Stimulated activated CD8-positive, alpha-beta memory T cell treated with anti-CD3 and anti-CD28 coated beads, Interleukin-15, amount 100 ng/mL, for 24 hours (primary cell): ENCODE measurements at regions not wholly inside any gene's neighbourhood (a gene's known extent, or its start where the extent isn't known, plus 50 kb on each side); places are given as distances from the start of the nearest gene placed in this dataset.
"Not testable (repeated sequence)": the region's sequence is repeated elsewhere in the genome, so short reads cannot be mapped to it uniquely, and the experiment has no call there.

Experiments used
- DNase-seq: peaks from one replicate; pipeline ENCODE4 v3.0.0-alpha.2; 2020; ENCODE audit warnings: low read depth

DNA sequence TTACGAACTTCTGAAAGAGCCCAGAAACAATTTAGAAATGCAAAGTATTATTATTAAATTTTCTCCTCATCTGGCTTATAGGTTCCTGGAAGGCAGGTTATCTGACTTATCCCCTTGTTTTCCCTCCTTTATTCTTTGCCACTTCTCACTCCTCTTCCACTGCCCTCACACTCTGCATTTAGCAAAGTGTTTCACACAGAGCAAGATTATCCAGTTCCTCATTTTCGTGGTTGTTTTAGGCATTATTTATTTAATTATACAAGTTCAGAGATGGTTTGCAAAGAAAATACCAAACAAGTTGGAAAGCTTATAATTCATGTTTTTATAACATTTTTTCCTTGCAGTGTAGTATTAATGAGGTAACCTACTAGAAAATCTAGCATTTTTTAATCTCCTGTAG lies 544.9 kb downstream of the NSUN3 start:
- no peak for DNase-seq

DNA sequence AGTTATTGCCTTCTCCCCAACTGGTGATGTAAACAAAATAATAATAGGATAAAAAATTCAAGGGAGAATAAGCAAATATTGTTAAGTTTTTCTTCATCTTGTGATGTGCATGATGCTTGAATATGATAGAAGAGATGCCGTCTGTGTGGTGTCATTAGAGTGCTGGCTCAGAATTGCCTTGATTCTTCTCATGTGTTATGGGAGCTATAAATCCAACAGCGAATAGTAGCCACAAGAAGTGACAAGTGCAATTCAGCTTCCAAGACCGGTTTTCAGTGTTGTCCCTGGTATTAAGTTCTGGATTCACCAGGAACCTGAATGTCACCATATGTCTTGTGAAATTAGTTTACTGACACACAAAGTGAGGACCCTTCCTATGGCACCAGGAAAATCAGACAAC lies 547.0 kb downstream of the NSUN3 start:
- no peak for DNase-seq

DNA sequence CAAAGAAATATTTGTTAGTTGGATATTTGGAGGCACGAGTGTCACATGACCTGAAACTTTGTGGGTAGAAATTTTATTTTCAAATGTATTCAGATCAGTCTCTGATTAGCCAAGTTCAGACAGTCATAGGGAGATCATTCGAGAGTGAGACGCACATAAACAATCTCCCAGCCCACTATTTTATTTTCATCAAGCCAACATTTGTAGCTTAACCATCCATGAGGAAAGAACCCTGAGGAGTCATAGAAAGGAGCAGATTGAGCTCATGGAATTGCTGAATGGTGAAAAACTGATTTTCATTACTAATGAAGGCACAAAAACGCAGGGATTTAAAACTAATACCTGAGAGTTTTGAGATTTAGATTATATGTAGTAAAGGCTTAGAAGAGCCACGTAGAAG lies 548.7 kb downstream of the NSUN3 start:
- no peak for DNase-seq

DNA sequence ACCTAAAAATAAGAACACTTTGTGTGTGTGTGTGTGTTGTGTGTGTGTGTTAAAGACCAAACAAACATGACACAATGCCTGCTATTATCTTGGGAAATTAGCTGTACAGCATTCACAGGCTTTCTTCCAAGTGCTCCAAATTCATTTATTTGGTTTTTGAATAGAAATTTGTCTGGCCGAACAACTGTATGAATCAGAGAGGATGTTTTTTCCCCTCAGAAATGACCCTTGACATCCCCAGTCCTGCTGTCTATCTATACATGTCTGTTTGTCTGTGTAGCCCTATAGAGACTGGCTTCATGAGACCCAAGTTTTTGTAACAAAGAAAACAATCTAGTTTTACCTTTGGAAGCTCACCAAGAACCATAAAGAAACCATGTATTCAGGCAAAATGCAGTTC lies 549.8 kb downstream of the NSUN3 start:
- no peak for DNase-seq

DNA sequence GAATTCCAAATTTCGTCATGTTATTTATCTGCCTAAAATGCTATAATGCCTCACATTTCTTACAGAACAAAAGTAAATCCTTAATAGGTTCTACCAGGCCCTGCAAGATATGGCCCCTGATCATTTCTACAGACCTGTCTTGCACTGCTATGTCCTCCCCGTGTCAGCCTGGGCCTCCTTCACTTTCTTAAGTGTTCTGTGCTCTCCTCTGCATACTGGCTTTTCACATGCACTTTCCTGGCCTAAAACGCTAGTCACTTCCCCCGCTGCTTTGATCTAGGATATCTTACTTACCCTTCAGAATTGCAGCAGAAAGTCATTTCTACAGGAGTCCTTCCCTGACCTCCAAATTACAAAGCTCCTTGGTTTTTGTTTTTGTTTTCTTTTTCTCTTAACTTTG lies 551.3 kb downstream of the NSUN3 start:
- no peak for DNase-seq

DNA sequence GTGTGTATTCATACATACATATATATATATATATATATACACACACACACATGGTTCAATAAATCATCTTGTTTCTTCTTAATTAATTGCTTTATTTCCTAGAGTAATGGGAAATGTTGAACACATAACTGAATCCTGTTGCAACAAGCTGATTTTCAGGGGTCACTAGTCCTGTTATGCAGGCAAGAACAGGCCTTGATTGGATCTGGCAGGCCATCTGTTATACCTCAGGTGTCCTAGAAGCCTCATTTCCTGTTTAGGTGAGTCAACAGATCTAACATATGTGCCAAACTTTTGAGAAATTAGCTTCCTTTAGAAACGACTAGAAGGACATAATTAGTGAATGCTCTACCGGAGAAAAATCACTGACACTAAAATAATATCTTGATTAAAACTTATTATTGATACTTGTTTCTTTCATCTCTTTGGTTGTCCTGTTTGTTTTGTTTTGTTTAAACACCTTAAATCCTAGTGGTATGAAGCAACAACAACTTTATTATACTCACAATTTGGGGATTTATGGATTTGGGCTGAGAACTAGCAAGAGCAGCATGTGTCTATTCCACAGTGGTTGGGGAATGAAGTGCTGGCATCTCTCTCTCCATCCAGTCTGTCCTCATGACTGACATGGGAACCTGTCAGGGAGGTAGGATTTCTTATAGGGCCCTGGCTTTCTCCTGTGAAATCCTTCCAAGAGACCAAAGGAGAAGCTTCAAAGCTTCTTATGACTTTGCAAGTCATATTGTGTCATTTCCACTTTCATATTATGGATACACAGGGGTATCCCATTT lies 552.6 kb downstream of the NSUN3 start:
- no peak for DNase-seq

DNA sequence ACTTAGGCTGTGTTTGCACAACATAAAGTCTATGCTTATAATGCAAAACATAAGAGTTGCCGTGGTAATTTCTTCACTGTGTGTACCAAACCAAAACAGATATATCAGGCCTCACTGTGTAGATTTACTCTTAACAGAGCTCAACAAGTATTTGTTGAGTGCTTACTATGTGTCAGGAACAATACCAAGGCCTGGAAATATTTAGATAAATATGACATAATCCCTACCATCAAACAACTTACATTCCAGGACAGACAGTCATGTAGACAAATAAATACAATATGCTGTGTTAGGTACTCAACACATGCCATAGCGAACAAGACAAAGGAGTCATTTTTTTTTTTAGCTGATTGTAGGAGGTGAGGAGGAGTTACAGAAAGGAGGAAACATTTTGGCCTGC lies 554.0 kb downstream of the NSUN3 start:
- DNase-seq, result no peak

DNA sequence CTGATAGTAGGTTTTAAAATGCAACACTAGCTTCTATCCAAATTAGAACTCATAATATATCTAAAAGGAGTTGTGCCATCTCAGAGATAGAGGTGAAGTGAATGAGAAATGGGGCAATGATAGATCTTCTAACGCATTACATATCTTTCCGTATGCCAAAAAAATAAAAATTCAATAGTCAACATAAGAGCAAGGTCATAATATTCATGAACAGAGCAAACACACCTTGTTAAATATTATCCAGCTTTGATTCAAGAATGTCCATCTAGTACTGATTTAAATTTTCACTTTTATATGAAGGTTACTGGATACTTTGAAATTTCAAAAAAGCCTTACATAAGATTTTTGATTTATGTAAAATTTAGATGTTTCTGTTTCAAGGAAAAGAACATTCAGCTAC lies 554.5 kb downstream of the NSUN3 start:
- no peak for DNase-seq

DNA sequence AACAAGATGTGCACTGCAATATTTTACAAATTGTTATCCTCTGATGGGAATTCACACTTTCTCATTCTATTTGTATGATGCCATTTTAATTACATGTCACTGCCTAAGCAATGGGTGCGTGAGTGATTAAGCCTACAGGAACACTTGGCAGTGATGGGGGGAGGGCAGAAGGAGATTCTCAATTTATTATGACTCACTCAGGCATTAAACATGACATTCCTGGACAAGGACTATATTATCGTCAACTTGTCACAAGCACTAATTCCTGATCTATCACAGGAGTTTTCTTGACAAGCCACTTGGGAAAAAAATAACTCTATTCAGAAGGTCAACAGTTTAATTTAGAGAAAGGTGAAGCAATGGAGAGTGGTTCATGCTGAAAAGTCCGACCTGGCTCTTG lies 556.8 kb downstream of the NSUN3 start:
- no peak for DNase-seq

DNA sequence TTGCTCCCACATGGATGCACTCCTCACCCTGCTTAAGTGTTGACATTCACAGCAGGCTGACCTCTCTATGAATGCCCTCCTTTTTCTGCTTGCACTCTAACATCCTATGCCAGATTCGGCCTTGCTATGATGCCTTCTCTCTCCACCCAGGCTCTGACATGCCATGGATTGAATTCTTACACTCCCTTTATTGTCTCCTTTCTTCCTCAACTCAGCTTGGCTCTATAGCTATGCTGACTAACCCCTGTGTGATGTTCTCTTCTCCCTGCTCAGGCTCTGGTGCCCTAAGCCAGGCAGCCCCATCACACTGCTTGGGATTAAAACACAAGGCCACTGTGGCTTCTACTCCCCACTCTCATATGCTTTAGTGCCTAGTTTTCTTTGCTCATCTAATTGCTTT lies 563.7 kb downstream of the NSUN3 start:
- no peak for DNase-seq

DNA sequence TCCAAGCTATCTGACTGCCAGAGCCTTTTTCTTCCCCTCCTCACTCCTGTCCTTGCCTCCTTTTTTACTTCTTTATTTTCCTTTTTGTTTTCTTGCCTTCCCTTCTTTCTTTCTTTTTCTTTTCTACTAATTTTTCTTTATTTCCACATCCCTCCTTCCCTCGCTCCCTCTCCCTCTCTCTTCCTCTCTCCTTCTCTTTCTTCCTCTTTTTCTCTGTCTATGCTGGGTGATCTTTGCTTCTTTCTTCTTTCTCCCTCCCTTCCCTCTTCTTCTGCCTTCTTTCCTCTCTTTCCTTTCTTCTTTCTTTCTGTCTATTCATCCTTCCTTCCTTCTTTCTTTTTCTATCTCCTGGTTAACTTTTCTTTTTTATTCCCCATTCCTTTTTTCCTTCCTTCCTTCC lies 564.8 kb downstream of the NSUN3 start:
- no peak for DNase-seq

DNA sequence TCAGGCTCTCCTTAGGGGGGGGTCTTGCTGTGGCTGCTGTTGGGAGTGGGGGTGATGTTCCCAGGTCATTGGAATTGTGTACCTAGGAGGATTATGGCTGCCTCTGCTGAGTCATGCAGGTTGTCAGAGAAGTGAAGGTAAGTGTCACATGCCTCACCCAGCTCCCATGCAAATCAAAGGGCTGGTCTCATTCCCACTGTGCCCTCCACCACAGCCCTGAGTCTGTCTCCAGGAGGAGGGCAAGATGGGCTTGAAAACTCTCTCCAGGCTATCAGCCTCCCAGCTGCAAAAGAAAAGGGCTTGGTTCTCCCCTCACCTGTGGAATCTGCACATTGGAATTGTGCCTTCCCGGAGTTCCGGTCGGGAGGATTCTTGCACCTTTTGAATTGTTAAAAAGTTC lies 580.5 kb downstream of the NSUN3 start:
- no peak for DNase-seq

DNA sequence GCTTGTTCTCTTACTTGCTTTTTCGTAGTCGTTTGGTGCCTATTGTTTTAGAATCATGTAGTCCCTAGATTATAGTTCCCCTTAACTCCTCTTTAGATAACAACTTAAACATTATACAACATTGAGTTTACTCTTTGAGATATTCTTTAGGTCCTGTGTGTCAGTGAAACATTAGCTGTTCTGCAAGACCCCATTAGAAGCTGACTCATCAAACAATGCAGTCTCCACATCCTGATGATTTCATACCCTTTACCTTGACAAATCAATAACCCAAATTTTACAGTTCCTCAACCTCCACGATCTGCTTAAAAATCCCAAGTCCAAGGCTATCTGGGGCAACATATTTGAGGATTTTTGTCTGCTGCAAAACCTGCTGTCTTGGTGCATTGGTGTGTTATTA lies 582.9 kb downstream of the NSUN3 start:
- no peak for DNase-seq

DNA sequence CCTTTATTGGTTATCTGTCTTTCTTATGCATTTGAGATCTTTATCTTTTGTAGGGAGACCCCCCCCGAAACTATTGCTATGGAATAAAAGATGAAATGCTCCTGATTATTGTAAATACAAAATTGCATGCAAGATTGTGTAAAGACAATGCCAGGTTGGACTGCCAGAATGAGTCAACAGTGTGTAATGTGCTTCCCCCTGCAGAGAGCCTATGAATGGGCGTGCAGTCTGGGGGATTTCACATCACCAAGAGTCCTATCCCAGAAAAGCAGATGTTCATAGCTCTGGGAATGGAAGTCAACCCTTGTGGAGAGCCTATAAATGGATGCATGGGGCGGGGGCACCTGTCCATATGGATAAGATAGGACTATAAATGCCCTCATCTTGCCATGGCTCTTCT lies 584.3 kb downstream of the NSUN3 start:
- no peak for DNase-seq

DNA sequence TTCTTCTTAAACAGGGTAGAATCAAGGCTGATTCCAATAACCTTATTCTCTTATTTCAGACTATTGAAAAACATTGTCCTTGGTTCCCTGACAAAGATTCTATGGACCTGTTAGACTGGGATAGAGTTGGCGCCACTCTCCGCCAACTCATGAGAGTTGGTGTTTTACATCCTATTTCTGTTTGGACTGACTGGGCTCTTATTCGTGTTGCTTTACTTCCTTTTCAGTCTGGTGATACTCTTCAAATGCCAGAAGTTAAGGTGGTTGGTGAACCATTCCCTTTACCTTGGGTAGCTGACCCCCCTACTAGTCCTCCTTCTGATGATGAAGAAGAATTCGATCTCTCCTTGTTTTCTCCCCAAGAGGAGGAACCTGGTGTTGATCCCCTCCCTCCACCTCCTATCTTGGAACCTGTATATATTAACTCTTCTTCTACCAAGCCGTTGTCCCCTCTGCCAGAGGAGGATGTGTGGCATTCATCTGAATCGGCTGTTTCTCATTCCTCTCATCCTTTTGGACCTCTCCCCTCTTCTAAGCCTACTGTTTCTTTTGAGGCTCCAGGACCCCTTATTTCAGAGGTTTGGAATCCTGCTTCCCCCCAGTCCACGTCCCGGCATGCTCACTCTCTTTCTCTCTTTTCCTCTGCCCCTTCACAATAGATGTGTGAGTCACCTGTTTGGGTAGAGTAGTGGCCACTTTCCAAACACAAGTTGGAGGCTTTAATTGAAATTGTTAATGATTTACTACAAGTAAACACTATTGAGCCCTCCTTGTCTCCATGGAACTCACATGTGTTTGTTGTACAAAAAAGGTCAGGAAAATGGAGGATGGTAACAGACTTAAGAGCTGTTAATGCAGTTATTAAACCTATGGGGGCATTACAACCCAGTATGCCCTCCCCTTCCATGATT lies 585.7 kb downstream of the NSUN3 start:
- not testable (repeated sequence) for DNase-seq

DNA sequence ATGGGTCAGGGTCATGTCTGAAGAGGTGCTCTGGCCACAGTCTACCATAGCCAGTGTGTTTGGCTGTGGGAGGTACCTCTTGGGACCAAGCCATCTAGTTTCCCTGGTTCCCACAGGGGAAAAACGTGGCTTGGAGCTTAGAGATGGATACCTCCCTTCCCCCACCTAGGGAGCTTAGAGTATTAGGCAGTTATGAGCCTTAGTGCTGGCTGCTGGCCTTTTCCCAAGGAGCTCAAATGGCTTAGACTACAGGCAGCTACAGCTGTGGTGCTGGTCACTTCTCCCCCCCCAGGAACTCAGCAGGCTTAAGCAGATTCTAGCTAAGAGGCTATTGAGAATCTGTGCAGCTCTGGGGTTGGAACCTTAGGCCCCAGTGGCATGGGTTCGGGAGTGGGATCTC lies 591.2 kb downstream of the NSUN3 start:
- DNase-seq, result no peak

DNA sequence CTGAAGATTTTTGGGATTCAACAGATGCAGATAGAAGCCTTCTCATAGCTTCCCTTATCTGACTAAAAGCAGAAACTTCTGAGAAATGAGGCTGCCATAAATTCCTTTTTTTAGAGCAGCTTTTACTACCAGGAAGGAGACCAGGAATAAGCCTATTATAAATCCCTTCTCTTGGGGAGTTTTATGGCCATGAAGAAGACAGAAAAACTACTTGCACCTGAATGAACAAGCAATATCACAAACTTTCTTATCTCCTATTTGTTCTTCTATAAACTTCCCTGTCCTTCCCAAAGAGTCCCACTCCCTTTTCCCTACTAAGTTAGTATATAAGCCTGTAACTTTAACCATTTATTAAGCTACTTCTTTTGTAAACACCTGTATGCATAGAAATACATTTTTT lies 603.1 kb downstream of the NSUN3 start:
- no peak for DNase-seq

DNA sequence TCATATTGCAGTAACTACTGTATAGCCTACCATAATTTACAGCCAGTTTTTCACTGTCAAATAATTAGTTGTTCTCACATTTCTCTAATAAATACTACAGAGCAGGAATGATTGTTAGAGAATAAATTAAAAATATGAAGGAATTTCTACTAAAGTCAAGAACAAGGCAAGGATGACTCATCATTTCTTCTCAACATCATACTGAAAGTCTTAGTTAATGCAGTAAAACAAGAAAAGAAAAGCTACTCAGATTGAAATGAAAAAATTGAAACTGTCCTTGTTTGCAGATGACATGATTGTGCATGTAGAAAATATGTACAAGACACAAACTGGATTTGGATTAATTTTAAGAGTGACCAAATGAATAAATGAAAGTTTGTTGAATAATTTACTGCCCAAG lies 608.2 kb downstream of the NSUN3 start:
- DNase-seq, result no peak

DNA sequence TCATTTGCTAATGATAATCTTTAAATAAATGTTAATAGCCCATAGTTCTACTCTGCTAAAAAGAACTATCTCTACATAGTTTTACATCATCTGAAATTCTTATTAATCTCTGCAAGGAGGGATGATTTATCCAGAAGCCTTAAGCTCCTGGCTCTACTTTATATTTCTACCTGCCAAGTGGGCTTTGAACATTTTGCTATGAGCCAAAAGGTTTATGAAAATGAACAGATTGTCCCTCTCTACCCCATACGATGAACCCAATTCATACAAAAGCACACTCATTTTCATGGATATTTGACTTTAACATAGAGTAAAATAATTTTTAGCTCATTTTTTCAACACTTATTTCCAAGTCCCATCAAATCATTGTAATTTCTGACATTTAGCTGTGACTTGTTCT lies 611.0 kb downstream of the NSUN3 start:
- no peak for DNase-seq

DNA sequence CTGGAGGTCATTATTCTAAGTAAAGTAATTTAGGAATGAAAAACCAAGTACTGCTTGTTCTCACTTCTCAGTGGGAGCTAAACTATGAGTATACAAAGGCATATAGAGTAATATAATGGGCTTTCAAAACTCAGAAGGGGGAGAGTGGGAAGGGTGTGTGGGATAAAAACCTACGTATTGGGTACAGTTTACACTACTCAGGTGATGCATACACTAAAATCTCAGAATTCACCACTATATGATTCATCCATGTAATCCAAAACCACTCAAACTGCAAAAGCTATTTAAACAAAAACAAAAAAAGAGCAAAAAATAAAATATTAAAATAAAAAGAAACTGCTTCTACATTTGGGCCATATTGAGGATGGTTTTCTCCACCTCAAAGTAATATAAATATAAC lies 623.3 kb downstream of the NSUN3 start:
- DNase-seq, result no peak

DNA sequence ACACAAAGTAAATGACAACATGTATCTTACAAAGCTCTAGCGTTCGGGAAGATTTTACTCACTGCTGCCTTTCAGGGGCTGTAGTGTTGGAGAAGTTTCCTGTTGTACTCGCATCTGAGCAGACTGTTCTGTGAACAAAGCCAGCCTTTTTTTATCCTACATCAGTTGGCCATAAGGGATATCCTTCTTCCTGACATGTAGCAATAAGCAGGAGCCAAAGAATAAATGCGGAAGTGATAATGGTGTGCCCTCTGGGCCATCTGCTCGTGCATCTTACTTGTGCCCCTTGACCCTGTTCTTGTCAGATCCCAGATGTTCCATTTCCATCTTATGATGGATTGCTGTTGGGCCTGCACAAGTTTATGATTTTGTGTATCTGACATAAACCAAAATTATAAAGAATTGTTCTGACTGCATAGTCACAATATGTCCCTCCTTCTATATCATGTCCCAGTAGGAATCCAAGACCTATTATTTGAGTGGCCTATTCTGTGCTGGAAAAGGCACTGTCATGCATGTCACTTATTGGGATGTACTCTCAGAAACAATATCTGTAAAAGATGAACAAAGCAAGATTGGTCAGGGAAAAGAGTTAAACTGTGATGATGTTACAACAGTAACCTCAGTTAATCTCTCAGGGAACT lies 631.3 kb downstream of the NSUN3 start:
- DNase-seq, result no peak

DNA sequence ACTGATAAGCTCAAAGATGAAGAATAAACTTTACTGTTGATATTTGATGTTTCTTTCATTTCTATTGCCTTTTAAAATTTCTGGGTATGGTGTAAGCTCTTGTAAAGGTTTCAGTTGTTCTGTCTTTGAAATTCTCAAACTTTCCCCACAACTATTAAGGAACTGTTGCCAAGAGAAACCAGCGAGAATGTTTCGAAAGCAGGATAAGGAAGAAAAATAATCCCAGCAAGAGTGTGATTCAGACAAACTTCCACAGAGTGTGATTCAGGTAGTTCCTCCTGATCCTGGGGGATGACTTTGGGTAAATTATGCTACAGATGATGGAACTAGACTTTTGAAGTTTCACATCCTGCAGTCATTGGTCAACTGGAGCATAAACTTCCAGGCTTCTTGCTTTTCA lies 632.0 kb downstream of the NSUN3 start:
- DNase-seq, result no peak

DNA sequence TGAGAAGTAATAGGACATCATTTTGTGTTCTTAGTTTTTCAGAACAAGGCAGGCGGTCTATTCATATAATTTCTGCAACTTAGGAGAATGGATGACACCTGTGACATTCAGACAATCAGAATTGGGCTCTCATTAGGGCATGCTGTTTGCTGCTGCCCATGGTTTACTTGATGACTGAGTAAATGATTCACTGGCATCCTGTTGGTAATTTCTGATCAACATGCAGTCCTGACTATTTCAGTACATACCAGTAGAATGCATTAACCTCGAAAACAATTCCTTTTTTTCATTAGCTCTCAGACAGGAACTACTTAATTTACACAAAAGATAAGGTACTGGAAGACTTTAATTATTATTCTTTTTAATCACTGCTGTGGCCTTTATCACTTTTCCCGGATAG lies 641.6 kb downstream of the NSUN3 start:
- DNase-seq, result no peak
